Adipocyte (in vitro differentiated cells): ENCODE measurements at regions not wholly inside any gene's neighbourhood (a gene's known extent, or its start where the extent isn't known, plus 50 kb on each side); places are given as distances from the start of the nearest gene placed in this dataset.

Experiments used
- DNase-seq: peaks from one replicate; pipeline ENCODE4 v3.0.0-alpha.2; 2015; ENCODE audit warnings: low read depth
- H3K27me3 ChIP-seq: replicated peaks from 2 replicates; pipeline ENCODE4 v1.7.0; 2013; ENCODE audit warnings: mild to moderate bottlenecking, low read length, moderate library complexity; ENCODE audit not compliant: control insufficient read depth, insufficient read depth
- H3K36me3 ChIP-seq: 2 replicates; pipeline ENCODE4 v1.7.0; 2013; ENCODE audit warnings: low read length, mild to moderate bottlenecking, moderate library complexity; ENCODE audit not compliant: control insufficient read depth, insufficient read depth, severe bottlenecking
- H3K4me1 ChIP-seq: 2 replicates; pipeline ENCODE4 v1.7.0; 2013; ENCODE audit warnings: mild to moderate bottlenecking, low read length, moderate library complexity; ENCODE audit not compliant: control insufficient read depth, insufficient read depth
- H3K4me3 ChIP-seq: 2 replicates; pipeline ENCODE4 v1.7.0; 2013; ENCODE audit warnings: mild to moderate bottlenecking, low read length, moderate library complexity
- H3K9ac ChIP-seq: 2 replicates; pipeline ENCODE4 v1.7.0; 2013; ENCODE audit warnings: mild to moderate bottlenecking, low read length, moderate library complexity
- H3K9me3 ChIP-seq: 2 replicates; pipeline ENCODE4 v1.7.0; 2013; ENCODE audit warnings: mild to moderate bottlenecking, low read length, moderate library complexity; ENCODE audit not compliant: control insufficient read depth

DNA sequence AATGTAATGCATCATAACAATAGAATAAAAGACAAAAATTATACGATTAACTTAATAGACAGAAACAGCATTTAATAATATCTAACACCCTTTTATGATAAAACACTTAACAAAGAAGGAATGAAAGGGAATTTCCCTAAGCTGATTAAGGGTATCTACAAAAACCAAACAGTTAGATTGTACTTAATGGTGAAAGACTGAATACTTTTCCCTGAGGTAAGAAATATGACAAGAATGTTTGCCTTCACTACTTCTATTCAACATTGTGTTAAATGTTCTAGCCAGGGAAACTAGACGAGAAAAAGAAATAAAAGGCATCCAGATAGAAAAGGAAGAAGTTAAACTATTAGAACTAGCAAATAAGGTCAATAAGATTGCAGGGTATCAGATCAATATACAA, 276.9 kb downstream of the BAMBI start:
- H3K9me3 ChIP-seq: no peaks in the 10 kb centered on the region
- no peak overlapping the region for H3K9ac ChIP-seq
- H3K36me3 ChIP-seq: no peaks in the 10 kb centered on the region
- H3K27me3 ChIP-seq: no peaks in the 10 kb centered on the region
- DNase-seq: no peak
- no peak overlapping the region for H3K4me3 ChIP-seq
- H3K4me1 ChIP-seq: no peaks in the 10 kb centered on the region

DNA sequence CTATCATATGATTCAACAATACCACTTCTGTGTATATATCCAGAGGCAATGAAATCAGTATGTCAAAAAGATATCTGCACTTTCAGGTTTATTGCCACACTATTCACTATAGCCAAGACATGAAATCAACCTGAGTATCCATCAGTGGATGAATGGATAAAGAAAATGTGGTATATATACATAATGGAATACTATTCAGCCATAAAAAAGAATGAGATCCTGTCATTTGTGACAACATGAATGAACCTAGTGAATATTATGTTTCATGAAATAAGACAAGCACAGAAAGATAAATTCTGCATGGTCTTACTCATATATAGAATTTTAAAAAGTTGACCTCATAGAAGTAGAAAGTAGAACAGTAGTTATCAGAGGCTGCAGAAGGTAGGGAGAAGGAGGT, 281.1 kb downstream of the BAMBI start:
- no peak for DNase-seq
- Histone ChIP-seq H3K9ac (no peak overlapping the region), H3K4me1 (no peaks in the 10 kb centered on the region), H3K36me3 (no peaks in the 10 kb centered on the region), H3K27me3 (no peaks in the 10 kb centered on the region), H3K4me3 (no peak overlapping the region), H3K9me3 (no peaks in the 10 kb centered on the region)

GRCh38 chr10:28959850-28960501, 282.7 kb downstream of the BAMBI start:
- Histone ChIP-seq H3K9me3 (peaks cover 9% of the 10 kb centered on the region), H3K4me1 (no peaks in the 10 kb centered on the region), H3K9ac (no peak overlapping the region), H3K27me3 (no peaks in the 10 kb centered on the region), H3K36me3 (no peaks in the 10 kb centered on the region), H3K4me3 (no peak overlapping the region)
- DNase-seq: no peak

- DNase-seq: no peak
- no peaks in the 10 kb centered on the region for H3K36me3 ChIP-seq
- no peak overlapping the region for H3K4me3 ChIP-seq
- H3K4me1 ChIP-seq: no peaks in the 10 kb centered on the region
- peaks cover 9% of the 10 kb centered on the region for H3K9me3 ChIP-seq
- H3K27me3 ChIP-seq: no peaks in the 10 kb centered on the region
- no peak overlapping the region for H3K9ac ChIP-seq
Observed at GRCh38 chr10:28962768-28963167, 285.4 kb downstream of the BAMBI start.

DNA sequence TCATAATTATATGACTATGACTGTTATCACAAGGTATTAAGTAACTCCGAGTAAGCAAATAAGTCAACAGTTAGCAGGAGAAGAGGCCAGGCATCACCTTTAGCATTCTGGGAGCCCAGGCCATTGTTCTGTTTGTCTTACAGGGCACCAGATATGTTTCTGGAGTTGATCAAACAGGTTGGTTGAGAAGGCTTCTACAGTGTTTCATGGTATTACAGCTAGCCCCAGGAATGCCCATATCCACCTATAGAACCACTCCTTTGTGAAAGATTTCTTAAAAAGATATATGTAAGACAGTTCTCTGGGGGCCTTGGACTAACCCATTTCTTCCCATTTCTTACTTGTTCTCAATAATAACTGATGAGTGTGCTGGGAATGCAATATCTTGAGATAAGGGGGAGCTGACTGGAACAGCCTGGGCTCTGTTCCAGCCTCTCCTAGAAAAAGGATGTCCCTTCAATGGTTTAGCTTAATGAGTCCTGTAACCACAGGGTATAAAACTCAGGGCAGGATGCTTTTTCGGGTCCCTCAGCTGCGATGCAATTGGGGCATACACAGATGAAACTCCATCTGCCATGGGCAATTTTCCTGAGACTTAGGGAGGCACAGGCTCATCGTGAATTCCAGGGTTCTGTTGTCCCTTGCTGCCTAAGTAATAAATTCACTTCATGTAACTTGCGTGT, 286.4 kb downstream of the BAMBI start:
- Histone ChIP-seq H3K9me3 (peaks cover 9% of the 10 kb centered on the region), H3K4me1 (no peaks in the 10 kb centered on the region), H3K36me3 (no peaks in the 10 kb centered on the region), H3K9ac (no peak overlapping the region), H3K4me3 (no peak overlapping the region), H3K27me3 (no peaks in the 10 kb centered on the region)
- no peak for DNase-seq

GRCh38 chr10:28965937-28966336, 288.6 kb downstream of the BAMBI start:
- Histone ChIP-seq H3K4me3 (no peak overlapping the region), H3K36me3 (no peaks in the 10 kb centered on the region), H3K4me1 (no peaks in the 10 kb centered on the region), H3K9me3 (peaks cover 9% of the 10 kb centered on the region), H3K27me3 (no peaks in the 10 kb centered on the region), H3K9ac (no peak overlapping the region)
- no peak for DNase-seq

GRCh38 chr10:28967031-28967430, 289.7 kb downstream of the BAMBI start:
- Histone ChIP-seq H3K9me3 (peaks cover 9% of the 10 kb centered on the region), H3K9ac (no peak overlapping the region), H3K4me3 (no peak overlapping the region), H3K36me3 (no peaks in the 10 kb centered on the region), H3K4me1 (no peaks in the 10 kb centered on the region), H3K27me3 (no peaks in the 10 kb centered on the region)
- DNase-seq: no peak

GRCh38 chr10:28969413-28969812, 292.1 kb downstream of the BAMBI start:
- no peak overlapping the region for H3K4me3 ChIP-seq
- no peaks in the 10 kb centered on the region for H3K4me1 ChIP-seq
- no peak overlapping the region for H3K9ac ChIP-seq
- DNase-seq: no peak
- no peaks in the 10 kb centered on the region for H3K36me3 ChIP-seq
- H3K27me3 ChIP-seq: no peaks in the 10 kb centered on the region
- peaks cover 1% of the 10 kb centered on the region for H3K9me3 ChIP-seq

DNA sequence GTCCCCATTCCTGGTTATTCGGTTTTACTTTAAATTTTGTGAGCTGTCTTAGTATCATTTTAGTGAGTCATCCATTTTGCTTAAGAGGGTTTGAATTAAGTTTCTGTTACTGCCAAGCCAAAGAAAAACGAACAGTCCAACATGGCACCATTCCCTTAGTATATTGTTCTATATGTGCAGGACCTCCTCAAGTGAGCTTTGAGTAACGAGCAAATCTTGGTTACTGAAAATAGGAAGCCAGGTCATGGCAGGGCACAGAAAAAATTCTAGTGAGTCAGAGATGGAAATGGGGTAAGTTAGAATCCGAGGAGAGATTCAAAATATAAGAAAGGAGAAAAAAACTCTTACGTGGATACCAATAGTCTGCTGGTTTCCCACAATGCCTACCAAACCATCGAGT, 292.9 kb downstream of the BAMBI start:
- no peak overlapping the region for H3K9ac ChIP-seq
- no peak overlapping the region for H3K4me3 ChIP-seq
- DNase-seq: peak; percentile 5
- H3K27me3 ChIP-seq: peaks cover 2% of the 10 kb centered on the region
- H3K9me3 ChIP-seq: no peaks in the 10 kb centered on the region
- no peaks in the 10 kb centered on the region for H3K36me3 ChIP-seq
- no peaks in the 10 kb centered on the region for H3K4me1 ChIP-seq

DNA sequence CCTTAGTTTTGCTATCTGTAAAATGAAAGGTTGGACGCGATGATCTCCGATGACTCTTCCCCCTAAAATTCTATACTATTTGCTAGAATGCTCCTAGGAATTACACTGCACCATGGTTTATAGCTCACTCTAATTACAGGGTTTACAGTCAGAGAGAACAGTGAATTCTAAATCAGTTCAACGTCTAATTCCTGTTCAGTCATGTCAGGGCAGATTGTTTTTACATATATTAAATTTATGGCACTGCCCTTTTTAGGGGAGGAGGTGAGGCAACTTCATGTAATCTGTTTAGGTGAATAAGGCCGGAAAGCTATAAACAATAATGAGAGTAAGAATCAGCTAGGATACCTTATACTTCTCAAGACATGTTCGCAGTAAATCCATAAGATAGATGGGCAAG, 293.9 kb downstream of the BAMBI start:
- no peaks in the 10 kb centered on the region for H3K36me3 ChIP-seq
- H3K4me1 ChIP-seq: peaks cover 7% of the 10 kb centered on the region
- no peak overlapping the region for H3K9ac ChIP-seq
- H3K27me3 ChIP-seq: peaks cover 13% of the 10 kb centered on the region
- no peak overlapping the region for H3K4me3 ChIP-seq
- H3K9me3 ChIP-seq: no peaks in the 10 kb centered on the region
- no peak for DNase-seq

- Histone ChIP-seq H3K9me3 (no peaks in the 10 kb centered on the region), H3K9ac (no peak overlapping the region), H3K4me1 (peaks cover 7% of the 10 kb centered on the region), H3K27me3 (peaks cover 15% of the 10 kb centered on the region), H3K36me3 (no peaks in the 10 kb centered on the region), H3K4me3 (no peak overlapping the region)
- DNase-seq: no peak
Observed at GRCh38 chr10:28971764-28972163, 294.4 kb downstream of the BAMBI start.
